GM19455 (cell line): ENCODE measurements at regions not wholly inside any gene's neighbourhood (a gene's known extent, or its start where the extent isn't known, plus 50 kb on each side); places are given as distances from the start of the nearest gene placed in this dataset.
"Not testable (repeated sequence)": the region's sequence is repeated elsewhere in the genome, so short reads cannot be mapped to it uniquely, and the experiment has no call there.

Experiments used
- ATAC-seq: cut with Tn5 transposase; IDR thresholded peaks from one replicate; pipeline ENCODE4 v1.9.1; 2021; ENCODE audit not compliant: unreplicated experiment

- no peak for ATAC-seq
Measured at GRCh38 chr14:55766071-55766470, 186.1 kb downstream of the KTN1 start.

DNA sequence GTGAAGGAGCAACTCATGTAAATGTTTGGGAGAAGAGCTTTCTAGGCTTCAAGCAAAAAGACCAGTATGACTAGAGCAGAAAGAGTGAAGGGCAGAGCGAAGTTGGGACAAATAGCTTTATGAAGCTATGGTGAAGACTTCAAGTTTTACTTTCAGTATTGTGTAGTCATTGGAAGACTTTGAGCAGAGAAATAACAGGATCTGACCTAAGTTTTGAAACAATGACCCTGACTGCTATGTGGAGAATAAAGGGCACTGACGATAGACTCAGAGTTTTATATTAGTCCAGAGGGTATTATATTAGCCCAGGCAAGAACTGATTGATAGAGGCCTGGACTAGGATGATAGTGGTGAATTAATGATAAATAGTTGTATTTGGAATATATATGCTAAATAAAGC, 187.3 kb downstream of the KTN1 start:
- ATAC-seq = no peak

DNA sequence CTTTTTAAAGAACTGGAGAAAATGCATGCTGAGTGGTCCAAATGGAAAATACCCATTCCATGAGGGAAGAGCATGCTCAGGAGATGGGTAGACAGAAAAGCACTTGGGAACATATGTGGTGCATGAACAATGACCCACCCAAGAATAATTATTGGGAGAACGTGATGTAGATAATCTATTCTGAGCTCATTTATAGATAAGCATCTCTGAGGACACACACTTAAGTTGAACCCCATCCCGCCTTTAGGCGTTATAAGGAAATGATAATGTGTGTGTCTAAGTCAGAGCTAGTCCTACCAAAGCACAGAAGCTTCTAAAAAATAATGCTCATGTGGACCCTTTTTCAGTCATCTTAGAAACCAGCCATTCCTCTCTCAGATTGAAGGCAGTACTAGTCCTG, 189.9 kb downstream of the KTN1 start:
- no peak for ATAC-seq

DNA sequence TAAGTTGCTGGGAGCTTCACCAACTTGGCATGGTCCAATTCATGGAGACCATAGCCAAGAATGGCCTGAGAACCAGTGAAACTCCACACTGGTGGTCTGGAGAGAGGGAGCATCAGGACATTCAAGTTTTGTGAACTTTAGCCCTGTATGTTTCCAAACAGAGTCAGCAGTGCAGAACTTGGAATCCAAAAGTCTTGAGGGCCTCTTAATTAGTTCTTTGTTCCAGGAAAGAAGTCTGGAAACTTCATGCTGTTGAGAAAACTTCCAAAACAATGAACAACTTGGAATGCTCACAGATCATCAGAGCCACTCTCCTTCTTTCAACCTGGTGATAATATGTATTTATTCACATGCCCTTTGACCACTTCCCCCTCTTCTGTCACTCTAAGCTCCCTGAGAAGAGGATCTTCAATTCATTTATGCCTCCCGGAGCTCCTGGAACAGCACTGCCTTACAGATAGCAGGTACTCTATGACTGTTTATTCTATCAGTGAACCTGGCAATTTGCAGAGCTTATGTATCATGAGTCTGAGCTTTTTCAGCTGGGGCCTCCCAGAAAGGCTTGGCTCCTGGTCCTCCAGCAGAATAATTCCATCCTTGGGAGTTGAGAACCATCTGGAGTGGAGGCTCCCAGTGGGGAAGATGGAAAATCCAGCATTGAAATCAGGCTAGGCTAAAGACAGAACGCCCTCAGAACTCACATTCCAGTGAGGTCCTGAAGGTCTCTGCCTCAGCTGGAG, 191.4 kb downstream of the KTN1 start:
- ATAC-seq = no peak

DNA sequence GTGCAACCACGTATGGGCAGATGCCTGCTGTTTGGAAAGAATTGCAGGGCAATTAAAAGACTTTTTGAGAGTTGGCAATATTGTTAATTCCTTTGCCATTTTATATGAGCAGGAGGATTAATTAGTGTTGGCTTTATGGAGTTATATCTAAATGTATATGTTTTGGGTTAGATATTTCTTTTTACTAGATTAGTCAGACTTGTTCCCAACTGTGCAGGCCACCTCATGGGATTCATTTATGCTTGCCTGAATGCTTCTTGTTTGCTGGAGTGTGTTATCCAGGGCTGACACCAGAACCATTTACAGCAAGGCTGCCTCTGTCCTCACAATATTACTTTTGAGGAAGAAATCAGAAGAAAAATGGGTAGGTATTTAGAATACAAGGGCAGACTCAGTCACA, 192.5 kb downstream of the KTN1 start:
- ATAC-seq = no peak

GRCh38 chr14:55773312-55773711, 193.3 kb downstream of the KTN1 start:
- no peak for ATAC-seq

DNA sequence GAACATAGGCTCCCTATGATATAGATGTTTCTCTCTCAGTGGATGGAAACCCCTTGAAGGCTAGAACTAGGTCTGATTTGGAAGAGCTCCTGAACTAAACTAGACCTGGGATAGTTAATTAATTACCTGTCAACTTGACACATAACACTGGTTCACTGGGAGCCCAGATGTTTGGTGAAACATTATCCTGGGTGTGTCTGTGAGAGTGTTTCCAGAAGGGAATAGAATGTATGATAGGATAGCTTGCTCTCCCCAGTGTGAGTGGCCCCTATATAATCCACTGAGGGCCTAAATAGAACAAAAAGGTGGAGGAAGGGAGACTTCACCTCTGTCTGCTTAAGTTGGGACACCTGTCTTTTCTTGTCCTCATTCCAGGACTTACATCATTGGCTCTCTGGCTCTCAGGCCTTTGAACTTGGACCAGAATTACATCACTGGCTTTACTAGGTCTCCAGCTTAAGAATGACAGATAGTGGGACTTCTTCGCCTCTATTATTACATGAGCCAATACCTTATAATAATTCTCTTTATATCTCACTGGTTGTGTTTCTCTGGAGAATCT, 194.1 kb downstream of the KTN1 start:
- ATAC-seq = no peak

GRCh38 chr14:55777877-55778276, 197.9 kb downstream of the KTN1 start:
- no peak for ATAC-seq

DNA sequence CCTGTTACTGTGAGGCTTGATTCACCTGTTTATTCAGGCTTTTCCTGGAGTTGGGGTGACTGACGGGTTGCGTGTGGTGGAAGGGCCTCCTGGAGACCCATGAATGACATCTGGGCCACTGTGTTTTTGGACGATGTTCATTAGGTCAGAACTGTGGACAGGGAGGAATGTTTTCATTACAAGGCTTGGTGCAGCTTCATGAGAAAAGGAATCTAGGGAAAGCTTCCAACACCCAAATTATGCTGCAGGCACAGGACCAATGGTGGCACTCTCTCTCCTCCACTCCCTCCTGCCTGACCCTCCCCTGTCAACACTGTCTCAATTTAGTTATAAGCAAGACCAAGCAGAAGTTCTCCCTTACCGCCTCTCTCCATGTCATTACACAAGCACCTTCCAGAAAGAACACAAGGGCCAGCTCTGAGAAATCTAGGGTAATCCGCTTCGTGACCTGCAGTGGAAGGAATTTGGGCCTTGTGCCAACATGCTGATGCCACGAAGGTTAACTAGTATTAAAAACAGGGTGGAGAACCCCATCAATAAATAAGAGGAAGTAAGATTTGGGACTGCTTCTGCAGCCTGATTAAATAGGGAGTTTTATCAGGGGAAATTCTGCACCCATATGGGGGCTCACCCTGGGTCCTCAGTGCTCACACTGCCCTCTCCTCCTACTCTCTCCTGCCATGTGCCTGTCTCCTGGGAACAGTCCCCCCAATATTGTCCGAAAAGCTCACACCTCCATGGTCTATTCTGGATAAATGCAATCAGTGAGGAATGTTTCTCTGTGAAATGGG, 200.3 kb downstream of the KTN1 start:
- no peak for ATAC-seq

DNA sequence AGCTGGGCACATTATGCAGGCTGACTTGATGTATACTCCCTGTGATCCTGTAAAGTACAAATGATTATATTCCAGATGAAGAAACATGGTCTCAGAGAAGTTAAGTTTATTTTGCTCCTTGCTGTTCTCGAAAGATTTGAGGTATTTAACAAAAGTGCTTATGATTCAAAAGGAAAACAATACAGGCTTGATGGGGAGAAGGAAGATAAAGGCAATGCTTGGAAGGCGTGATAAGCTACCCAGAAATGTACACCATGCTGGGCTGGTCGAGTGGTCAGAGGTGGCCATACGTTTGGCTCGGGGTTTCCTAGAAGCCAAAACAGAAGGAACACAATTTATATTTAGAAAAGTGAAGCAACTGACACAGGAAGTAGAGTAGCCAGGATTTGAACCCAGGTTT, 201.0 kb downstream of the KTN1 start:
- no peak for ATAC-seq

DNA sequence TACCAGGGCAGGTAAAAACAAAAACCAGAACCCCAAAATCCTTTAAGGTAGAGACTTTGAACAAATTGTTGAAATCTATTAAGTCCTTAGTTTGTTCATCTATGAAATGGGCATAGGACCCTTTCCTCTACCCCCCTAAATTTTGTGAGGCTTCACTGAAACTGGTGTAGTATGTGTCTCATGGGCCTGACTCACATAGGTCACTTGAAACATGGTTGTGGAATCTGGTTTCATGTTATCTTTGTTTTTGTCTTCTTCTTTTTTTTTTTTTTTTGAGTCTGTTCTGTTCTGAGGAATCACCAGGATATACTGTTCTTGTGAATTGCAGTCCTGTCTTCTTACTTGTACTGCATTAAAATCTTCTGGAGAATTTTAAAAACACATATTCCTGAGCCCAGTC, 202.2 kb downstream of the KTN1 start:
- no peak for ATAC-seq

- ATAC-seq = no peak
Measured at GRCh38 chr14:55789406-55789805, 209.4 kb downstream of the KTN1 start.

GRCh38 chr14:55794655-55795595, 214.9 kb downstream of the KTN1 start:
- ATAC-seq = no peak

- ATAC-seq = not testable (repeated sequence)
Measured at GRCh38 chr14:55796513-55796912, 216.5 kb downstream of the KTN1 start.

DNA sequence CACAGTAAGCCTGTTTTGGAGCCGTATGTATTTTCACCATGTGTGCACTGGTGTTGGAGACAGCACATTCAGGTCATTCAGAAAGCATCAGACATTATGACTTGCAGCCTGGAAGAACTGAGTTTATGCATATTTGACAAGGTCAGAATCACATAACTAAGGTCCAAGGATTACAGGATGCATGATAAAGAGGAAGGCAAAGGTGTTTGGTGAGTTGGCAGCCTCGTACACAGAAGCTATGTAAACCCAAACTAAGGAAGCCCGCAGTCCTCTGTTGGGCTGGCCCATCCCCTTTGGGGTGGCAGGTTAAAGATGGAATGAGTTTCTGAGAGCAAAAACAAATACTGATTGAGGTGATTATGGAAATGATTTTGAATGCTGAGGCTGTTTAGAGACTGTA, 218.4 kb downstream of the KTN1 start:
- ATAC-seq = no peak

DNA sequence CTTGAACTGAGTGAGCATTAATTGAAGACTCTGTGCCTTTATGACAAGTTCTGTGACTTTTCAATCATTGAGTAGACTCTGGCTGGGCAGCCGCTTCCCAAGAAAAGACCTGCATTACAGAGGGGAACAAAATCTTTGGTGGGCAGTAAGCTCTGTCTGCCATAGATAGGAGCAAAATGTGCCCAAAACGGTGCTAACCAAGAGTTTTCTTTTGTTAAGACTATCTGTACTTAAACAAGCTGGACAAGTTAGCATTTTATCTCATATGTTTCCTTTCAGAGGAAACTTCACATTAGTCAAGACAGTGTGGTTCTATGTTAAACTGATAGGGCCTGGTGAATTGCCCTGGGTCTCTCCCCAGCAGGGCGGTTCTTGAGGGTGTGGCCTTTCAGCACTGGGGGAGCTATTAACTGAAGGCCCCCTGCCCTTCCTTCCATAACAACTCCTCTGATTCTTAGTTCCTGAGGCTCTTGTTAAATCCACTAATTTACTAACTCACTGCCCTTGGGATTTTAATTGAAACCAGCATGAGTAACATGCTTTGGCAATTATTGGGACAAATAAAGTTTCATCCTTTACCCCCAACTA, 219.6 kb downstream of the KTN1 start:
- ATAC-seq = no peak

GRCh38 chr14:55800156-55800785, 220.3 kb downstream of the KTN1 start:
- ATAC-seq = no peak

DNA sequence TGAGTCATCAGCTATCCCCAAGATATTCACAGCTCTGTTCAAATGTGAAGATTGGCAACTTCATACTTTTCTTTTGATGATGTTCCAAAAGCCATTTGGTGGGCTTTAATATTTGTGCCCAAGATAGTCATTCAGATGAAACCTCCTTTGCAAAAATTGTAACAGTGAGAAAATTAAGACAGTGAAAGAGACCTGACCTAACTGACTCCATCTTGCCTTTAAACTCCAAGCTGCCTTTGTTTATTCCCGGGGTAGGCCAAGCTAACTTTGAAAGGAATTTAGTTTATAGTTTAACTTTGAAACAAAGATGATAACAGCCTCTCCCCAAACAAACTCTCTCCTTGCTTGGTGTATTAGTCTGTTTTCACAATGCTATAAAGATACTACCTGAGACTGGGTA, 221.1 kb downstream of the KTN1 start:
- no peak for ATAC-seq

DNA sequence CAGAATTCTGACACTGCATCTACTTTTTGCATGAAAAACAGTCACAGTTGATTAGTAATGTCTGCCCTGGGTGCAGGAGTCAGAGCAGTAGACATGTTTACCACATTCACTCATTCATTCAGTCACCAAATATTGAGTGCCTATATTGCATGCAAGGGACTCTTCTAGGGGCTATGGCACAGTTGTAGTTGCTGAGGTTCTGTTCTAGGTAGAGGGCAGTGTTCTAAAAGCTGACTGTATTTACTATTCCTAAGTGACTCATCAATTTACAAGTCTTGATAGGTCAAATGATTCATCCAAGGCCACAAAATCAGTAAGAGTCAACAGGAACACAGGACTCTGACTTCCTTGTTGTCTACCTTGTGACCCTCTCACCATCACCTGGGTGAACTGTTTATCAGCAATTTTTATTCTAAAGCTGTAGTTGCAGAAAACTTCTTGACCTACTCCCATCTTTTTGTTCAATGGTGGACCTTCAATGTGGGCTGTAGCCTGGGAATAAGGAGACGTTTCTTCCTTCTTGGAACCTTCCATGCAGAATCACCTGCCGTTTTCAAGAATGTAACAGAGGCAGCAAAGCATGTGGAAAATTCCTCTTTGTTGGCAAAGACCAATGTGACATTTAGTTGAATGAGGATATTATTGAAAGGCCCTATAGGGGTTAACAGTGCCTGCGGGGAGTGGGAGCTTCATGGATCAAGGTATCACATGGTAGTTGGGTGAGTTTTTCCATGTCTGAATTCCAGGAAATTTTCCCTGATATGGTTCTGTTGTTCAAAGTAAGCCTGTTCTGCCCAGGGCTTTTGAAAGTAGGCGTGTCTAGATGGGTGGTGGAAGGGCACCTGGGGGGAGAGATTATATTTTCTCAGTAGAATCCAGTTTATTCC, 223.2 kb downstream of the KTN1 start:
- no peak for ATAC-seq
